Osteocyte (in vitro differentiated cells): ENCODE measurements at regions not wholly inside any gene's neighbourhood (a gene's known extent, or its start where the extent isn't known, plus 50 kb on each side); places are given as distances from the start of the nearest gene placed in this dataset.

ENCODE experiments used
- DNase-seq: peaks from one replicate; pipeline ENCODE4 v3.0.0; 2021; ENCODE audit warnings: mixed read lengths; ENCODE audit not compliant: unreplicated experiment; ENCODE audit errors: extremely low spot score
- H3K27ac Mint-ChIP-seq: one replicate; pipeline ENCODE4 v1.8.0; 2021; ENCODE audit warnings: mild to moderate bottlenecking, mixed read lengths; ENCODE audit not compliant: unreplicated experiment
- H3K27me3 Mint-ChIP-seq: one replicate; pipeline ENCODE4 v1.8.0; 2021; ENCODE audit warnings: mixed read lengths; ENCODE audit not compliant: unreplicated experiment
- H3K36me3 Mint-ChIP-seq: one replicate; pipeline ENCODE4 v1.8.0; 2021; ENCODE audit warnings: mixed read lengths; ENCODE audit not compliant: unreplicated experiment
- H3K4me1 Mint-ChIP-seq: one replicate; pipeline ENCODE4 v1.8.0; 2021; ENCODE audit warnings: mixed read lengths; ENCODE audit not compliant: unreplicated experiment
- H3K4me3 Mint-ChIP-seq: one replicate; pipeline ENCODE4 v1.8.0; 2021; ENCODE audit warnings: mild to moderate bottlenecking, moderate library complexity, mixed read lengths; ENCODE audit not compliant: unreplicated experiment
- H3K9me3 Mint-ChIP-seq: one replicate; pipeline ENCODE4 v1.8.0; 2021; ENCODE audit warnings: mixed read lengths; ENCODE audit not compliant: unreplicated experiment
- TF ChIP-seq, protein P1 (sequence below): fragments of 200-600 bp; sonication (generic); IDR thresholded peaks from 2 replicates; pipeline ENCODE4 v1.5.0; 2021; ENCODE audit warnings: antibody characterized with exemption, mild to moderate bottlenecking, moderate library complexity

DNA sequence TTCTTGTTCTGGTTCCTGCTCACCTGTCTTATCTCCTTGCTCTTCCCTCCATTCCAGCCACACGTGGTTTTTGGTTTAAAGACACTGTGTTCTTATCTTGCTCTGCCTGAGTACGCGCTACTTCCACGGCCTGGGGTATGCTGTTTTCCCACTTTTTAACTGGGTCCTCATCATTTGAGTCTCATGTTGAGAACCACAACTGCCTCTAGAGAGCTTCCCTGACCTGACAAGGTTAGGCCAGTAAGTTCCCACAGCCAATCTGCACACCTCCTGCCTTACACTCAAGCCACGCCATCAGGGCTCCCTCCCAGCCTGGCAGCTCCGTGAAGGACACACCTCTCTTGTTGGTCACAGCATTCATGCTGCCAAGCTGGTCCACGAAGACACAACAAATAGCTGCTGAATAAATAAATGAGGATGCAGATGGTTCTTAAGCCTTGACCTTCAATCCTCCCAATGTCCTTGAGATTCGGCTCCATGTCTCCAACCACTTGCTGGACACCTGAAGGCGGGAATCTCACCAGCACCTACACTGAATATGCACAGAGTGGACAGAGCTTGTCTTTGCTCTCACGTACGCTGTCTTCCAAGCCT lies 201.7 kb upstream of the KLF14 start:
- no peak for DNase-seq
- no peak overlapping the region for H3K27ac Mint-ChIP-seq
- no peaks in the 10 kb centered on the region for H3K9me3 Mint-ChIP-seq
- H3K27me3 Mint-ChIP-seq: no peaks in the 10 kb centered on the region
- TF ChIP-seq, protein P1, sequence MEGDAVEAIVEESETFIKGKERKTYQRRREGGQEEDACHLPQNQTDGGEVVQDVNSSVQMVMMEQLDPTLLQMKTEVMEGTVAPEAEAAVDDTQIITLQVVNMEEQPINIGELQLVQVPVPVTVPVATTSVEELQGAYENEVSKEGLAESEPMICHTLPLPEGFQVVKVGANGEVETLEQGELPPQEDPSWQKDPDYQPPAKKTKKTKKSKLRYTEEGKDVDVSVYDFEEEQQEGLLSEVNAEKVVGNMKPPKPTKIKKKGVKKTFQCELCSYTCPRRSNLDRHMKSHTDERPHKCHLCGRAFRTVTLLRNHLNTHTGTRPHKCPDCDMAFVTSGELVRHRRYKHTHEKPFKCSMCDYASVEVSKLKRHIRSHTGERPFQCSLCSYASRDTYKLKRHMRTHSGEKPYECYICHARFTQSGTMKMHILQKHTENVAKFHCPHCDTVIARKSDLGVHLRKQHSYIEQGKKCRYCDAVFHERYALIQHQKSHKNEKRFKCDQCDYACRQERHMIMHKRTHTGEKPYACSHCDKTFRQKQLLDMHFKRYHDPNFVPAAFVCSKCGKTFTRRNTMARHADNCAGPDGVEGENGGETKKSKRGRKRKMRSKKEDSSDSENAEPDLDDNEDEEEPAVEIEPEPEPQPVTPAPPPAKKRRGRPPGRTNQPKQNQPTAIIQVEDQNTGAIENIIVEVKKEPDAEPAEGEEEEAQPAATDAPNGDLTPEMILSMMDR: no peak
- H3K36me3 Mint-ChIP-seq: peaks cover 15% of the 10 kb centered on the region
- H3K4me1 Mint-ChIP-seq: peaks cover 12% of the 10 kb centered on the region
- H3K4me3 Mint-ChIP-seq: no peak overlapping the region

DNA sequence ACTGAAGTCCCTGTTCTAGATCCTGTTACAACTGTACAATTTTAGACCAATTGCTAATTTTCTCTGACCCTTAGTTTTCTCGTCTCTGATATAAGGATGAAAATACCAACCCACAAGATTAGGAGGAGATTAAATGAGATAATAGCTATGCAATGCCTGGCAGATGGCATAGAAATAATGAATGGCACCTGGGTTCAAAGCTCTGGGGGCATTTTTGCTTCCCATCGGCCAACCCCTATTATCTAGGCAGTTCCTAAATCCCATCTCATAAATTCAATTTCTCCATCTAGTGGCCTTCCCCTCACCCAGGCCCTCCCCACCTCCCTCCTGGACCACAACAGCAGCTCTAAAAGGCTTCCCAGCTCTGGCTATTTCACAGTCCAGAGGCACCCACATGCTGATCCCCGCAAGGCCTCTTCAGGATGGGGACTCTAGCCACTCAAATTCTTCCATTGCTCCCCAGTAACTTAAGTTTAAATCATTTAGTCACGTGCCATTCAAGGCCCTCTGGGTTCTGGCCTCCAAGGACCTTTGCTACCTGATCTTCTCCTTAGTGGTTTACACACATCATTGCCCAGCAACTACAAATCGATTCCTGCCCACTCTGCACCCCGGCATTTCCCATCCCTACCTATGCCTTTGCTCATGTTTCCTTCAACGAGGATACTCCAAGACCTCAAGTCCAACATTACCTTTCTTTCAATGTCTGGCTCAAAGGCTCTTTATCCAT lies 202.4 kb upstream of the KLF14 start:
- peaks cover 17% of the 10 kb centered on the region for H3K4me1 Mint-ChIP-seq
- peaks cover 20% of the 10 kb centered on the region for H3K36me3 Mint-ChIP-seq
- no peaks in the 10 kb centered on the region for H3K27me3 Mint-ChIP-seq
- H3K9me3 Mint-ChIP-seq: no peaks in the 10 kb centered on the region
- no peak overlapping the region for H3K27ac Mint-ChIP-seq
- no peak for DNase-seq
- TF ChIP-seq, protein P1: no peak
- H3K4me3 Mint-ChIP-seq: no peak overlapping the region

DNA sequence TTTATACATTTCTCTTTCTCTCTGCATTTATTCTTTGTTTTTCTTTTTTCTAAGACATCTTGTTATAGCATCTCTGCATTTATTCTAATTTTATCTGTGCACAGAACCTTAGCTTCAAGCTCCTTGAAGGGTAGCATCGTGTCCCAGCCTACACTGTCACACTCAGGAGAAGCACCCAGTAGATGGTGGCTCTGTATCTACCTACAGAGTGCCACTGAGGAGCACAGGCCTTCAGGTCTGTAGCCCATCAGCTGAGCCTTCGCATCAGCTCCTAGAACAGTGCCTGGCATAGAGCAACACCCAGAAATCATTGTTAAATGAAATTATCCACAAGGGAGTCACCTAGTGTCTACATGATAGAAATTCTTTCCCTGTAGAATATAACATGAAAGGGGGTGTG lies 203.0 kb upstream of the KLF14 start:
- Mint-ChIP-seq H3K9me3 (no peaks in the 10 kb centered on the region), H3K27me3 (no peaks in the 10 kb centered on the region), H3K4me1 (peaks cover 23% of the 10 kb centered on the region), H3K4me3 (no peak overlapping the region), H3K36me3 (peaks cover 23% of the 10 kb centered on the region), H3K27ac (no peak overlapping the region)
- DNase-seq: no peak
- TF ChIP-seq, protein P1: no peak

DNA sequence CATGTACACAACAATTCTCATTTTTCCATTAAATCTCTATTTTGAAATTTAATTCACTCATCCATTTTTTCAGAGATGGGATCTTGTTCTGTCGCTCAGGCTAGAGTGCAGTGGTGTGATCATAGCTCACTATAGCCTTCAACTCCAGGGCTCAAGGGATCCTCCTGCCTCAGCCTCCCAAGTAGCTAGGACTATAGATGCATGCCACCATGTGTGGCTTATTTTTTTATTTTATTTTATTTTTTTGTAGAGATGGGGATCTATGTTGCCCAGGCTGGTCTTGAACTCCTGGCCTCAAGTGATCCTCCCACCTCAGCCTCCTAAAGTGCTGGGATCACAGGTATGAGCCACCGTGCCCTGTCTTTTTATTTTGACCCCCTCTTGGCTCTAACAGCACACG lies 203.8 kb upstream of the KLF14 start:
- Mint-ChIP-seq H3K27ac (no peak overlapping the region), H3K4me1 (peaks cover 31% of the 10 kb centered on the region), H3K9me3 (no peaks in the 10 kb centered on the region), H3K27me3 (no peaks in the 10 kb centered on the region), H3K36me3 (peaks cover 25% of the 10 kb centered on the region), H3K4me3 (no peak overlapping the region)
- TF ChIP-seq, protein P1: no peak
- no peak for DNase-seq

DNA sequence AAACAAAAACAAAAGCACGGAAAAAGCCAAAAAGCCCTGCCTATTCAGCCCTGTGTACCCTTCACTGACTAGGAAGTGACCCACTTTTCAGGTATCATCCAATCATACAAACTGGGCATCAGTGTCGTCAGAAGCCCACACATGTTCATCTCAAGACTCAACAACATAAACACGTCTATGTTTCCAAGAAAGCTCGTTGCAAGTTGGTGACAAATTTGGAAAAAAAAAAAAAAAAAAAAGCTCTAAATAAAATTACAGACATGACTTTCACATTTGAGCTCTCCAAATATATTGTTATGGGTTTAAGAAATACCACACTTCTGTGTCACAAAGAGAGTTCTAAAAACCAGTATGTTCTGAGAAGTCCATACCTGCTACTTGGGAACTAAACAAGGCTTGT lies 204.7 kb upstream of the KLF14 start:
- TF ChIP-seq, protein P1: no peak
- no peak for DNase-seq
- no peak overlapping the region for H3K27ac Mint-ChIP-seq
- peaks cover 25% of the 10 kb centered on the region for H3K36me3 Mint-ChIP-seq
- H3K9me3 Mint-ChIP-seq: no peaks in the 10 kb centered on the region
- no peak overlapping the region for H3K4me3 Mint-ChIP-seq
- H3K4me1 Mint-ChIP-seq: peaks cover 40% of the 10 kb centered on the region
- no peaks in the 10 kb centered on the region for H3K27me3 Mint-ChIP-seq
